Ovary (tissue), 7 donors: ENCODE measurements at regions not wholly inside any gene's neighbourhood (a gene's known extent, or its start where the extent isn't known, plus 50 kb on each side); places are given as distances from the start of the nearest gene placed in this dataset.

Experiments
- DNase-seq, 5 donors: peaks; one replicate each; pipeline ENCODE4 v3.0.0-alpha.2; 2019 to 2020
- H3K27ac ChIP-seq, 2 donors: fragments of 200-600 bp; one replicate each; pipeline versions ENCODE4 v1.5.1 to v1.8.0; 2019 to 2022
- H3K27me3 ChIP-seq: fragments of 200-600 bp; one replicate; pipeline ENCODE4 v1.8.0; 2022
- H3K36me3 ChIP-seq: fragments of 200-600 bp; sonication (generic); one replicate; pipeline ENCODE4 v1.5.1; 2019
- H3K4me1 ChIP-seq: one replicate; pipeline ENCODE4 v1.8.1; 2013; ENCODE audit warnings: mild to moderate bottlenecking, moderate library complexity; ENCODE audit not compliant: insufficient read depth
- H3K4me3 ChIP-seq: fragments of 200-600 bp; sonication (generic); one replicate; pipeline ENCODE4 v1.5.1; 2017
- H3K9me3 ChIP-seq, 2 donors: fragments of 200-600 bp in 1 of 2; sonication (generic) in 1 of 2; one replicate each; pipeline versions ENCODE4 v1.5.1 to v1.8.1; 2013 to 2019; ENCODE audit warnings: mild to moderate bottlenecking in 1 of 2, moderate library complexity in 1 of 2
- CTCF ChIP-seq, 3 donors: fragments of 450-650 bp in 2 of 3; fragments of 200-600 bp in 1 of 3; IDR thresholded peaks; one replicate each; pipeline versions ENCODE4 v1.5.1 to v1.8.0; 2016 to 2022; ENCODE audit warnings: antibody characterized with exemption in 3 of 3, mild to moderate bottlenecking in 1 of 3
- EP300 ChIP-seq: sonication (generic); formaldehyde crosslinking; IDR thresholded peaks from one replicate; pipeline ENCODE4 v1.6.1; 2017; ENCODE audit warnings: antibody characterized with exemption
- POLR2A ChIP-seq: fragments of 450-650 bp; IDR thresholded peaks from one replicate; pipeline ENCODE4 v1.6.1; 2017; ENCODE audit warnings: antibody characterized with exemption, mild to moderate bottlenecking, moderate library complexity
- WGBS, 3 donors: extraction: QIAGEN DNeasy Blood & Tissue Kit in 1 of 3; methylation state at CpG; one replicate each; pipeline versions ENCODE4 v1.1.5 to v1.1.7; 2013 to 2017; 5-methylcytosine and 5-hydroxymethylcytosine counted together
- intact Hi-C, 4 donors: fragments of 100-400 bp; cut with DNase I; formaldehyde crosslinking; loops; one replicate each; pipeline versions ENCODE4 v1.11.0 to v1.15.1; 2022 to 2023
- donor health status: DM: no; HTN: no; CAD: no; lungs with moderate emphysema.
- donor health status: DM: no; HTN: no; CAD: no.
- donor health status: Bipolar disorder and iron deficiency.
- donor health status: DM: no; HTN: no; CAD: no.
- donor health status: DM: yes; HTN: yes; CAD: no.

- no peaks in the 10 kb centered on the region for H3K9me3 ChIP-seq
- DNase-seq, result no peak
- no peaks in the 10 kb centered on the region for H3K27me3 ChIP-seq
- no peaks in the 10 kb centered on the region for H3K36me3 ChIP-seq
- no peak overlapping the region for H3K27ac ChIP-seq
- no peak overlapping the region for H3K4me3 ChIP-seq
- no peaks in the 10 kb centered on the region for H3K4me1 ChIP-seq
- TF ChIP-seq CTCF (IDR thresholded peaks at IDR 0.05) (no peak), POLR2A (no peak), EP300 (no peak)
- WGBS, 3 donors, result 66 to 71% (median 67%) methylated on average over 11 of the region's 11 CpGs
- intact Hi-C loops, result no loop called here
Observed at GRCh38 chr11:123314972-123315371, 115.1 kb upstream of the GRAMD1B start.

GRCh38 chr11:123313262-123313661 lies 116.8 kb upstream of the GRAMD1B start:
- no peak for DNase-seq
- WGBS, 3 donors, result 87 to 91% (median 87%) methylated on average over 5 of the region's 5 CpGs
- Histone ChIP-seq H3K27ac (no peak overlapping the region), H3K27me3 (no peaks in the 10 kb centered on the region), H3K4me1 (no peaks in the 10 kb centered on the region), H3K4me3 (no peak overlapping the region), H3K9me3 (no peaks in the 10 kb centered on the region), H3K36me3 (no peaks in the 10 kb centered on the region)
- TF ChIP-seq CTCF (IDR thresholded peaks at IDR 0.05), result no peak
- TF ChIP-seq EP300, result no peak
- no peak for TF ChIP-seq POLR2A
- intact Hi-C loops, result no loop called here

GRCh38 chr11:123308077-123308476 lies 113.0 kb upstream of the CLMP start:
- intact Hi-C loops, result no loop called here
- no peak for DNase-seq
- Histone ChIP-seq H3K27me3 (no peaks in the 10 kb centered on the region), H3K4me1 (no peaks in the 10 kb centered on the region), H3K27ac (no peak overlapping the region), H3K9me3 (no peaks in the 10 kb centered on the region), H3K4me3 (no peak overlapping the region), H3K36me3 (no peaks in the 10 kb centered on the region)
- WGBS, 3 donors, result 56 to 62% (median 60%) methylated on average over 7 of the region's 7 CpGs
- TF ChIP-seq POLR2A (no peak), EP300 (no peak), CTCF (IDR thresholded peaks at IDR 0.05) (no peak)

GRCh38 chr11:123307276-123307675 lies 112.2 kb upstream of the CLMP start:
- WGBS, 3 donors, result 79 to 84% (median 80%) methylated on average over 4 of the region's 4 CpGs
- Histone ChIP-seq H3K27ac (no peak overlapping the region), H3K27me3 (no peaks in the 10 kb centered on the region), H3K4me1 (no peaks in the 10 kb centered on the region), H3K4me3 (no peak overlapping the region), H3K9me3 (no peaks in the 10 kb centered on the region), H3K36me3 (no peaks in the 10 kb centered on the region)
- no peak for DNase-seq
- TF ChIP-seq EP300 (no peak), CTCF (IDR thresholded peaks at IDR 0.05) (no peak), POLR2A (no peak)
- intact Hi-C loops, result no loop called here

- TF ChIP-seq POLR2A (no peak), CTCF (IDR thresholded peaks at IDR 0.05) (no peak), EP300 (no peak)
- intact Hi-C loops, result no loop called here
- no peak for DNase-seq
- 93 to 96% (median 95%) methylated on average over 7 of the region's 7 CpGs for WGBS, 3 donors
- Histone ChIP-seq H3K27me3 (no peaks in the 10 kb centered on the region), H3K36me3 (no peaks in the 10 kb centered on the region), H3K9me3 (no peaks in the 10 kb centered on the region), H3K4me1 (no peaks in the 10 kb centered on the region), H3K4me3 (no peak overlapping the region), H3K27ac (no peak overlapping the region)
Observed at GRCh38 chr11:123306531-123306930, 111.5 kb upstream of the CLMP start.
